ENCODE measurements at regions not wholly inside any gene's neighbourhood (a gene's known extent, or its start where the extent isn't known, plus 50 kb on each side); places are given as distances from the start of the nearest gene placed in this dataset.

GRCh38 chr7:56199639-56200038, 83.4 kb upstream of the NUPR2 start:
- Histone ChIP-seq H3K18ac (ENCODE audit: low read depth, low read length) (no peak overlapping the region), H3K79me1 (ENCODE audit: low read depth in 1 of 2, low read length in 2 of 2) (no peaks in the 10 kb centered on the region), H3K4ac (ENCODE audit: low read depth, low read length) (no peak overlapping the region), H3K4me2 (ENCODE audit: low read depth, low read length) (no peak overlapping the region), H2AK5ac (ENCODE audit: low read depth, low read length) (no peak overlapping the region), H4K91ac (ENCODE audit: insufficient read depth, low read depth, low read length) (no peak overlapping the region), H4K5ac (ENCODE audit: low read depth, low read length) (no peak overlapping the region), H4K8ac (ENCODE audit: low read depth in 2 of 2, low read length in 2 of 2) (no peak overlapping the region), H2BK20ac (ENCODE audit: low read depth, low read length) (no peak overlapping the region), H3K23ac (ENCODE audit: low read depth, low read length) (no peak overlapping the region), H2AK9ac (replicated peaks; ENCODE audit: low read depth, low read length, poor library complexity) (no peak overlapping the region), H3K9ac (ENCODE audit: low read depth, low read length) (no peak overlapping the region), H3K56ac (ENCODE audit: extremely low read depth, insufficient read depth, low read length) (no peak overlapping the region), H4K20me1 (ENCODE audit: insufficient read depth, low read length) (no peaks in the 10 kb centered on the region), H3K27me3 (ENCODE audit: control insufficient read depth, insufficient read depth, low read length) (no peaks in the 10 kb centered on the region), H3K14ac (replicated peaks; ENCODE audit: low read depth, low read length) (no peak overlapping the region), H2BK120ac (ENCODE audit: low read depth, low read length) (no peak overlapping the region), H3K4me3 (ENCODE audit: insufficient read depth, low read depth, low read length) (no peak overlapping the region), H3K4me1 (ENCODE audit: control insufficient read depth, insufficient read depth, low read length) (no peaks in the 10 kb centered on the region), H2BK5ac (ENCODE audit: low read depth, low read length, poor library complexity, severe bottlenecking) (no peak overlapping the region), H3K36me3 (ENCODE audit: control insufficient read depth, insufficient read depth, low read length) (no peaks in the 10 kb centered on the region), H3K9me1 (ENCODE audit: insufficient read depth, low read length) (no peaks in the 10 kb centered on the region), H3K9me3 (ENCODE audit: control insufficient read depth, insufficient read depth, low read length) (0 out of 2 replicates have a peak, but pooled peaks cover 3% of the 10 kb centered on the region), H3K27ac (ENCODE audit: insufficient read depth, low read length) (no peak overlapping the region), H2AFZ (replicated peaks; ENCODE audit: low read length, poor library complexity) (no peak overlapping the region), H2BK15ac (ENCODE audit: low read depth, low read length) (no peak overlapping the region)
- ATAC-seq (ENCODE audit: low read depth) (no peak), DNase-seq (no peak)
- intact Hi-C loops (cut with micrococcal nuclease) (no loop called here), in situ Hi-C loops (cut with MboI; ENCODE audit: low sequenced_read_pairs) (no loop called here), dilution Hi-C loops (cut with HindIII; ENCODE audit: low sequenced_read_pairs, unreplicated experiment) (no loop called here)
- POLR2A ChIA-PET (ENCODE audit: unreplicated experiment): no interaction called here
- BruUV-seq (replicated peaks): no TSS peak
- no CpG with 5 or more reads among the region's 4 CpGs for WGBS, 2 experiments (ENCODE audit: extremely low coverage in 2 of 2, insufficient read length in 1 of 2)
- TF ChIP-seq NFE2L2 (IDR thresholded peaks at IDR 0.05; ENCODE audit: low read depth, low read length) (no peak), USF2 (IDR thresholded peaks at IDR 0.05; ENCODE audit: low read depth, low read length) (no peak), MXI1 (IDR thresholded peaks at IDR 0.05; ENCODE audit: borderline replicate concordance, low read depth, low read length) (no peak), FOS (IDR thresholded peaks at IDR 0.05; ENCODE audit: low read depth, low read length) (no peak), RFX5 (IDR thresholded peaks at IDR 0.05; ENCODE audit: low read depth, low read length) (no peak), RCOR1 (IDR thresholded peaks at IDR 0.05; ENCODE audit: insufficient replicate concordance, low read length) (no peak), RAD21 (IDR thresholded peaks at IDR 0.05; ENCODE audit: low read length) (no peak), POLR2A (IDR thresholded peaks at IDR 0.05; ENCODE audit: low read depth, low read length) (no peak), BHLHE40 (IDR thresholded peaks at IDR 0.05; ENCODE audit: low read depth, low read length) (no peak), CTCF (conservative IDR thresholded peaks at IDR 0.05; ENCODE audit: low read depth, low read length) (no peak), MAFK (IDR thresholded peaks at IDR 0.05; ENCODE audit: low read depth, low read length) (no peak), ELK1 (IDR thresholded peaks at IDR 0.05; ENCODE audit: borderline replicate concordance, low read depth, low read length) (no peak), SMC3 (IDR thresholded peaks at IDR 0.05; ENCODE audit: low read depth, low read length) (no peak), CHD1 (IDR thresholded peaks at IDR 0.05; ENCODE audit: low read depth, low read length) (no peak), MAZ (IDR thresholded peaks at IDR 0.05; ENCODE audit: borderline replicate concordance, low read depth, low read length) (no peak), CEBPB (IDR thresholded peaks at IDR 0.05; ENCODE audit: low read depth, low read length) (no peak)
- CTCF ChIA-PET: no interaction called here
